CD4-positive, alpha-beta T cell (primary cell): ENCODE measurements at regions not wholly inside any gene's neighbourhood (a gene's known extent, or its start where the extent isn't known, plus 50 kb on each side); places are given as distances from the start of the nearest gene placed in this dataset.
A peak's percentile ranks its signal among the peaks of the same experiment; 100 is the strongest.

Experiments
- ATAC-seq: fragments of 200-7000 bp; cut with Tn5 transposase; one replicate; pipeline ENCODE4 v1.10.0; 2022; ENCODE audit warnings: mild to moderate bottlenecking; ENCODE audit not compliant: poor library complexity
- CTCF ChIA-PET: fragments of 350-600 bp; sonication (Branson Sonifier 250); formaldehyde crosslinking; loops from one replicate; lab custom pipeline; 2021; ENCODE audit warnings: antibody characterized with exemption, inconsistent platforms; lab: Charles Lee
- POLR2A ChIA-PET: fragments of 350-600 bp; sonication (Branson Sonifier 250); formaldehyde crosslinking; loops from one replicate; lab custom pipeline; 2021; ENCODE audit warnings: antibody characterized with exemption, inconsistent platforms; lab: Charles Lee
- DNase-seq, 14 experiments: peaks; one replicate each; pipeline ENCODE4 v3.0.0-alpha.2; 2013 to 2020; ENCODE audit warnings: mixed read lengths in 2 of 14
- H3K27ac ChIP-seq, 2 donors: one replicate each; pipeline versions ENCODE4 v1.5.1 to v1.7.0; 2013; ENCODE audit warnings: low read length in 2 of 2, low read depth in 1 of 2, mild to moderate bottlenecking in 1 of 2
- H3K27me3 ChIP-seq, 2 experiments: 1 replicate in 1 of 2; 2 replicates in 1 of 2; pipeline versions ENCODE4 v1.6.1 to v1.7.0; 2013; ENCODE audit warnings: low read length in 2 of 2, control low read depth in 1 of 2, mild to moderate bottlenecking in 1 of 2, moderate library complexity in 1 of 2; ENCODE audit not compliant: insufficient read depth in 2 of 2, control insufficient read depth in 1 of 2
- H3K36me3 ChIP-seq: one replicate; pipeline ENCODE4 v1.6.1; 2013; ENCODE audit warnings: low read length, control low read depth; ENCODE audit not compliant: insufficient read depth
- H3K4me1 ChIP-seq: one replicate; pipeline ENCODE4 v1.6.1; 2013; ENCODE audit warnings: low read length, control low read depth; ENCODE audit not compliant: insufficient read depth
- H3K4me3 ChIP-seq: one replicate; pipeline ENCODE4 v1.5.1; 2013; ENCODE audit warnings: mild to moderate bottlenecking, low read length, moderate library complexity
- H3K9me3 ChIP-seq, 2 experiments: 1 replicate in 1 of 2; 2 replicates in 1 of 2; pipeline versions ENCODE4 v1.6.1 to v1.7.0; 2013; ENCODE audit warnings: low read length in 2 of 2, mild to moderate bottlenecking in 2 of 2, control low read depth in 1 of 2, moderate library complexity in 1 of 2; ENCODE audit not compliant: control insufficient read depth in 1 of 2, insufficient read depth in 1 of 2
- H3K27ac Mint-ChIP-seq: one replicate; pipeline ENCODE4 v1.8.0; 2020; ENCODE audit warnings: mixed read lengths
- H3K27me3 Mint-ChIP-seq: one replicate; pipeline ENCODE4 v1.8.0; 2021; ENCODE audit warnings: mixed read lengths
- H3K36me3 Mint-ChIP-seq: one replicate; pipeline ENCODE4 v1.8.0; 2021; ENCODE audit warnings: low read depth, mixed read lengths
- H3K4me1 Mint-ChIP-seq: one replicate; pipeline ENCODE4 v1.8.0; 2021; ENCODE audit warnings: low read depth, mixed read lengths
- H3K4me3 Mint-ChIP-seq: one replicate; pipeline ENCODE4 v1.8.0; 2020; ENCODE audit warnings: mild to moderate bottlenecking, mixed read lengths
- H3K9me3 Mint-ChIP-seq: one replicate; pipeline ENCODE4 v1.8.0; 2020; ENCODE audit warnings: mixed read lengths
- CTCF ChIP-seq: fragments of 200-600 bp; IDR thresholded peaks from one replicate; pipeline ENCODE4 v1.8.0; 2022; ENCODE audit warnings: antibody characterized with exemption, mild to moderate bottlenecking
- intact Hi-C, 2 experiments: fragments of 100-400 bp; cut with DNase I in 1 of 2; cut with micrococcal nuclease in 1 of 2; formaldehyde crosslinking; loops; one replicate each; pipeline versions ENCODE4 v1.15.1 to v1.9.0; 2023 to 2025; cut with DNase I, micrococcal nuclease

- Mint-ChIP-seq H3K9me3 (peaks cover 2% of the 10 kb centered on the region), H3K4me3 (peak overlapping the region; percentile 13), H3K27me3 (no peaks in the 10 kb centered on the region), H3K36me3 (no peaks in the 10 kb centered on the region), H3K4me1 (peaks cover 7% of the 10 kb centered on the region), H3K27ac (no peak overlapping the region)
- peak; percentile 17 for TF ChIP-seq CTCF
- intact Hi-C loops = no loop called here
- DNase-seq = peak in 2 of 14 experiments; percentile 1
- H3K27ac ChIP-seq = no peak overlapping the region
- no peak for ATAC-seq
- H3K4me3 ChIP-seq = no peak overlapping the region
- CTCF ChIA-PET = no interaction called here
- no peaks in the 10 kb centered on the region for H3K4me1 ChIP-seq
- POLR2A ChIA-PET = no interaction called here
- no peaks in the 10 kb centered on the region for H3K36me3 ChIP-seq
- H3K9me3 ChIP-seq = peaks cover 0 to 4% of the 10 kb centered on the region in 2 experiments
- H3K27me3 ChIP-seq = no peaks in the 10 kb centered on the region
These were observed 496.9 kb upstream of the VRK2 start for GRCh38 chr2:57549642-57550102.

GRCh38 chr2:57550912-57551311 is 495.7 kb upstream of the VRK2 start:
- CTCF ChIA-PET = no interaction called here

GRCh38 chr2:57552885-57553284 is 493.7 kb upstream of the VRK2 start:
- no peaks in the 10 kb centered on the region for H3K4me1 ChIP-seq
- Mint-ChIP-seq H3K9me3 (peaks cover 7% of the 10 kb centered on the region), H3K27ac (no peak overlapping the region), H3K4me1 (peaks cover 7% of the 10 kb centered on the region), H3K27me3 (no peaks in the 10 kb centered on the region), H3K36me3 (no peaks in the 10 kb centered on the region), H3K4me3 (no peak overlapping the region)
- DNase-seq (no peak), ATAC-seq (no peak)
- intact Hi-C loops = no loop called here
- H3K36me3 ChIP-seq = no peaks in the 10 kb centered on the region
- no peak for TF ChIP-seq CTCF
- no peak overlapping the region for H3K4me3 ChIP-seq
- no peaks in the 10 kb centered on the region for H3K27me3 ChIP-seq
- no peak overlapping the region for H3K27ac ChIP-seq
- CTCF ChIA-PET = no interaction called here
- peaks cover 0 to 4% of the 10 kb centered on the region in 2 experiments for H3K9me3 ChIP-seq
- POLR2A ChIA-PET = no interaction called here

More at GRCh38 chr2:57550912-57551311, 495.7 kb upstream of the VRK2 start:
- no peak for DNase-seq
- no peak for ATAC-seq
- TF ChIP-seq CTCF = no peak
- POLR2A ChIA-PET = no interaction called here
- Mint-ChIP-seq H3K4me3 (no peak overlapping the region), H3K9me3 (peaks cover 7% of the 10 kb centered on the region), H3K36me3 (no peaks in the 10 kb centered on the region), H3K4me1 (peaks cover 7% of the 10 kb centered on the region), H3K27ac (no peak overlapping the region), H3K27me3 (no peaks in the 10 kb centered on the region)
- Histone ChIP-seq H3K4me1 (no peaks in the 10 kb centered on the region), H3K27me3 (no peaks in the 10 kb centered on the region), H3K27ac (no peak overlapping the region), H3K36me3 (no peaks in the 10 kb centered on the region), H3K4me3 (no peak overlapping the region), H3K9me3 (peaks cover 0 to 4% of the 10 kb centered on the region in 2 experiments)
- intact Hi-C loops = no loop called here
